Amygdala (tissue), 56 donors: ENCODE measurements at regions not wholly inside any gene's neighbourhood (a gene's known extent, or its start where the extent isn't known, plus 50 kb on each side); places are given as distances from the start of the nearest gene placed in this dataset.

Experiments
- DNase-seq, 56 donors: peaks; one replicate each; lab custom pipeline; 2025; lab: John Stamatoyannopoulos, UW

GRCh38 chr1:87436534-87436933 is 107.9 kb downstream of the LMO4 start:
- no peak for DNase-seq

GRCh38 chr1:87437663-87438295 is 109.1 kb downstream of the LMO4 start:
- DNase-seq: no peak

DNA sequence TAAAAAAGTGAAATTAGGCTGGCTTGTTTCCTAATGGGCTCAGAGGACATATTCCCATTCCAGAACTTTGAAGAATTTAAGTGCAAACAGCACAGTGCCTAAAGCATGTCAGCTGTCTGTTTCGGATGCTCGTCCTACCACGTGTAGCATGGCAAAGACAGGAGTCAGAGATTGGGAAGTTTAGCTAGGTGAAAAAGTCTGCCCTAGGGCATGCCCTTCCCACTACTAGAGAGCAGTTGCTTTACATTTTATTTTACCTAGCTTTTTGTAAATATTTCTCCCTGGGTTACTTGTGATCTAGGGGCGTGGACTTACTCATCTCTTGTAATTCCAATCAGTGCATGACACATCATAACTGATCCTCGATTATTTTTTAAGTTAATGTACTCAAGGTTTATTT is 111.1 kb downstream of the LMO4 start:
- DNase-seq: no peak

- peak in 1 of 56 donors; percentile 9 for DNase-seq
Measured at GRCh38 chr1:87449348-87449963, 120.8 kb downstream of the LMO4 start.

- DNase-seq: no peak
Measured at GRCh38 chr1:87450136-87450535, 121.5 kb downstream of the LMO4 start.

DNA sequence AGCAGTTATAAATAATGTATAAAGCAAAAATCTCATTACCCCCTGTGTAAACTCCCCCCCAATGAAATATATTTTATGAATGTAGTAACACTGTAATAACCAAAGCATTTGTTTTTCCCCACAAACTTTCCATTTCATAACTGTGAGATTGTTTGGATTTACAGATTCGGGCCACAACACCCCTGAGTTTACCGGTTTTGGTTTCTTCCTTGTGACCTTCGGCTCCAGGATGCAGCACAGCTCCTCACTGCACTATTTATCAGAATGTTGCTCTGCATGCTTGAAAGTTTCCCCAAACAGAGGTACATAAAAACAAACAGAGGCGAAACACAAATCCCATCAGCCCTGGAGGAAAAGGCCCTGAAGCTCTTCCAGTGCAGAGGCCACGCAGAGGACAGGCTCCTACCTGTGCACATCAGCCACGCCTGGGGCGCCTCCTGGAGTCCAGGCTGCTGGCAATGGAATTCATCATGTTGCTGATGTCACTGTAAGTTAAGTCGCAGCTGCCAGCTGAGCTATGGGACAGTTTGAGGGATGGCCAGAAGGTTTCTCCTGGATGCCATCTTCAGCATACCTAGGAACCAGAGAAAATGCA is 122.0 kb downstream of the LMO4 start:
- no peak for DNase-seq

GRCh38 chr1:87451229-87451920 is 122.7 kb downstream of the LMO4 start:
- no peak for DNase-seq

DNA sequence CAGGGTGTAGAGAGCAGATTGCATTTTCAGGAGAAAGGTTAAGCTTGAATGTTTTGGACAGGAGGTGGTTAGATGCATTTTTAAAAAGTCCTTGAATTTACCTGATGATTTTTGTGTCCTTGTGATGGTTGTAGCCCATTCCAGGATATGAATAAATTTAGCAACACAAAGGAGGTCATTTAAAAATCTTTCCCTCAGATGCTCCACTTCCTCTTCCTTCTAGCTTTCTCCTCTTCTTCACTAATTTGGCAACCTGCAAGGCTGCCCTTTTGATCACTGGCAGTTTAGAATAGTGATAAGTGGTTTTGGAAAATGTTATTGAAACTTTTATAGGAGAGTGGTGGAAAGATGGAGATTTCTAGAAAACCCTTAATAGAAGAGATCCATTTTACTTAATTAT is 124.0 kb downstream of the LMO4 start:
- DNase-seq: no peak

GRCh38 chr1:87457408-87457807 is 128.7 kb downstream of the LMO4 start:
- DNase-seq: no peak

- DNase-seq: no peak
Measured at GRCh38 chr1:87462894-87463293, 134.2 kb downstream of the LMO4 start.

GRCh38 chr1:87464022-87464490 is 135.4 kb downstream of the LMO4 start:
- no peak for DNase-seq

GRCh38 chr1:87466621-87467020 is 137.9 kb downstream of the LMO4 start:
- DNase-seq: no peak

DNA sequence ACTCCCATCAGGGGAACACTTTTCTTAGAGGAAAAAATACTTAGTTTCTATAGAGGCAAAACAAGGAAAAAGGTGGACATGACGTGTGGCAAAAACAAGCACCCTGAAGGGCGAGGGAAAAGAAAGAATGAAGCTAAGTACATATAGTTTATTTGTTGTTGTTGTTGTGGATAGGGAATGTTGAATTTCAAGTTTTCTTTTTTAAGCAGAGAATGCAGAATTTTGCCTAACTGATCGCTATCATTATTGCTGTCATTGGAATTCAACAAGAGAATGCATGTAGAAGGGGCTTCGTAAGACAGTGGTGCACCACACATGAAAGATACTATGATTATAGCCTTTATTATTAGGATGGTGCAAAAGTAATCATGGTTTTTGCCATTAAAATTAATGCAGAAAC is 144.0 kb downstream of the LMO4 start:
- DNase-seq: no peak

DNA sequence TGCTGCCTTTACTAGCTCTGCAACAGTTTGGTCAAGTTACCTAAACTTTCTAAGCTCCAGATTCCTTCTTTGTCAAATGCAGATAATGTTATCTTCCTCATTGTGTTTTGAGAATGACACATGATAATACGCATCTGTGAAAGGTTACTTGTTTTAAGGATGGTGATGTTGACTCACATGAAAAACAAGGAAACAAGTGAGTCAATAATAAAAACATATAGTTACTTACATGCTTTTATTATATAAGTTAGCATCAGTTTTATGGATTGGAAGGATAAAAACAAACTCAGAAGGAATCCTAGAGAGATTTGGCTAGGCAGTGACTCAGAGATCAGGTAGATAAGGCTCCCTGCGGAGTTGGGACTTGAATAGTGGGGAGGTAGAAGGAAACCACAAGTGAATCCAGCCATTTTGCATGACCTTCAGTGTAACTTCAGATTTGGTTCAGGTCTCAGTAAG is 144.6 kb downstream of the LMO4 start:
- no peak for DNase-seq

- peak in 11 of 56 donors; percentile 1 to 32 (median 10) for DNase-seq
Measured at GRCh38 chr1:87474098-87474497, 145.4 kb downstream of the LMO4 start.

DNA sequence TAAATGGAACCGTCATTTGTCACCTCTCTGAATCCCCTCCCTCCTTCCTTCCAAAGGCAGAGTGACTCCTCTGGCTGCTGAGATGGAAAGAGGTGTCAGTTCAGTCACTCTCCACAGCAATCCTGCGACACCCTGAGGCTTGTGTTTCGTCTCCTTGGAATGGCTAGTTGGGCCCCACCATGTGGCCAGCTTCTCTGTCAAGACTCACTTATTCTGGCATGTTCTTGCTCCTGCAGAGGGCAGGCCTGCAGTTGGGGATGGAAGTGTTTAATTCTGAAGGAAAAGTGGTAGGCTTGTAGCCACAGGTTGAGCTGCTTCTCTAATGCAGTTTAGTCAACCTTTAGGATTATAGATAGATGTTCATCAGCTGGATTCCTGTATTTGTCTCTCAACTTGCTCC is 149.6 kb downstream of the LMO4 start:
- peak in 6 of 56 donors; percentile 1 to 6 (median 2) for DNase-seq

DNA sequence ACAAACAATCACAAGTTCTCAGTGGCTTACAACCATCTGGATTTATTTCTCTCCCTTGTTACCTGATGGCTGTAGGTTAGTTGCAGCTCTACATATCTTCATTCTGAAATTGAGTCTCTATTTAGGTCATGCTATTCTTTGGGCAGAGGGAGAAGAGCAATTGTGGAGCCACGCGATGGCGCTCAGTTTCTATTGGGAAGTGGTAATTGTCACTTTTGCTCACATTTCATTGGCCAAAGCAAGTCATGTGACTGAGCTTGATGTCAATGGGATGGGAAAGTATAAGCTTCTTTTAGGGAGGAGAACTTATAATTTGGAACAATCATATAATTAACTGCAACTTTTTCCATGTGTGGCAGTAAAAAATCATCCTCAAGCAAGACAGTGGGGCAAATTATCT is 166.5 kb downstream of the LMO4 start:
- DNase-seq: no peak

- no peak for DNase-seq
Measured at GRCh38 chr1:87495870-87496269, 167.2 kb downstream of the LMO4 start.

- no peak for DNase-seq
Measured at GRCh38 chr1:87497380-87498203, 168.9 kb downstream of the LMO4 start.

GRCh38 chr1:87501738-87502137 is 173.1 kb downstream of the LMO4 start:
- DNase-seq: no peak
